GM23248 (cell line): ENCODE measurements at regions not wholly inside any gene's neighbourhood (a gene's known extent, or its start where the extent isn't known, plus 50 kb on each side); places are given as distances from the start of the nearest gene placed in this dataset.

Source experiments
- DNase-seq: peaks from one replicate; pipeline ENCODE4 v3.0.0-alpha.2; 2015
- H2AFZ ChIP-seq: fragments of 200-600 bp; sonication (generic); 2 replicates; pipeline ENCODE4 v1.6.1; 2016; ENCODE audit warnings: antibody characterized with exemption
- H3F3A ChIP-seq: fragments of 200-600 bp; sonication (generic); 2 replicates; pipeline ENCODE4 v1.6.1; 2016; ENCODE audit warnings: mild to moderate bottlenecking, antibody characterized with exemption, mixed run types; ENCODE audit not compliant: insufficient read depth
- H3K27ac ChIP-seq: fragments of 200-600 bp; sonication (generic); 2 replicates; pipeline ENCODE4 v1.5.1; 2016; ENCODE audit warnings: mild to moderate bottlenecking
- H3K27me3 ChIP-seq: fragments of 200-600 bp; sonication (generic); replicated peaks from 2 replicates; pipeline ENCODE4 v1.6.1; 2016; ENCODE audit warnings: mild to moderate bottlenecking; ENCODE audit not compliant: insufficient read depth
- H3K36me3 ChIP-seq: fragments of 200-600 bp; sonication (generic); 2 replicates; pipeline ENCODE4 v1.6.1; 2016; ENCODE audit warnings: low read depth, mild to moderate bottlenecking
- H3K4me1 ChIP-seq: fragments of 200-600 bp; sonication (generic); 2 replicates; pipeline ENCODE4 v1.6.1; 2016; ENCODE audit warnings: mild to moderate bottlenecking; ENCODE audit not compliant: insufficient read depth
- H3K4me2 ChIP-seq: fragments of 200-600 bp; sonication (generic); one replicate; pipeline ENCODE4 v1.6.1; 2016; ENCODE audit warnings: mild to moderate bottlenecking; ENCODE audit not compliant: unreplicated experiment
- H3K4me3 ChIP-seq: fragments of 200-600 bp; sonication (generic); 2 replicates; pipeline ENCODE4 v1.5.1; 2016; ENCODE audit warnings: mild to moderate bottlenecking
- H3K79me2 ChIP-seq: fragments of 200-600 bp; sonication (generic); 2 replicates; pipeline ENCODE4 v1.6.1; 2016; ENCODE audit warnings: mild to moderate bottlenecking; ENCODE audit not compliant: insufficient read depth
- H3K9ac ChIP-seq: fragments of 200-600 bp; sonication (generic); 2 replicates; pipeline ENCODE4 v1.6.1; 2016; ENCODE audit warnings: mild to moderate bottlenecking
- H3K9me2 ChIP-seq: fragments of 200-600 bp; sonication (generic); 2 replicates; pipeline ENCODE4 v1.6.1; 2016; ENCODE audit warnings: mixed run types, mild to moderate bottlenecking, moderate library complexity; ENCODE audit not compliant: insufficient read depth
- H3K9me3 ChIP-seq: fragments of 200-600 bp; sonication (generic); one replicate; pipeline ENCODE4 v1.6.1; 2017; ENCODE audit warnings: low read depth
- H4K20me1 ChIP-seq: fragments of 200-600 bp; sonication (generic); 2 replicates; pipeline ENCODE4 v1.6.0; 2016; ENCODE audit not compliant: insufficient read depth
- EZH2 ChIP-seq: fragments of 200-600 bp; sonication (generic); IDR thresholded peaks from 2 replicates; pipeline ENCODE4 v1.6.1; 2018; ENCODE audit warnings: antibody characterized with exemption, mild to moderate bottlenecking; ENCODE audit not compliant: insufficient read depth, poor library complexity, severe bottlenecking
- EZH2phosphoT487 ChIP-seq: fragments of 200-600 bp; sonication (generic); IDR thresholded peaks from 2 replicates; pipeline ENCODE4 v1.6.1; 2018; ENCODE audit warnings: antibody characterized with exemption, moderate library complexity, mild to moderate bottlenecking, low read depth; ENCODE audit not compliant: insufficient read depth
- WGBS, 2 experiments: methylation state at CpG; one replicate each; pipeline ENCODE4 v1.1.6; 2015 to 2017; ENCODE audit warnings: low lambda C conversion rate in 2 of 2, low coverage in 1 of 2; ENCODE audit errors: missing lambda C conversion rate in 2 of 2; 5-methylcytosine and 5-hydroxymethylcytosine counted together
- in situ Hi-C: fragments of 300-500 bp; cut with MboI; formaldehyde crosslinking; loops from 2 replicates; pipeline ENCODE4 v1.15.0; 2020

DNA sequence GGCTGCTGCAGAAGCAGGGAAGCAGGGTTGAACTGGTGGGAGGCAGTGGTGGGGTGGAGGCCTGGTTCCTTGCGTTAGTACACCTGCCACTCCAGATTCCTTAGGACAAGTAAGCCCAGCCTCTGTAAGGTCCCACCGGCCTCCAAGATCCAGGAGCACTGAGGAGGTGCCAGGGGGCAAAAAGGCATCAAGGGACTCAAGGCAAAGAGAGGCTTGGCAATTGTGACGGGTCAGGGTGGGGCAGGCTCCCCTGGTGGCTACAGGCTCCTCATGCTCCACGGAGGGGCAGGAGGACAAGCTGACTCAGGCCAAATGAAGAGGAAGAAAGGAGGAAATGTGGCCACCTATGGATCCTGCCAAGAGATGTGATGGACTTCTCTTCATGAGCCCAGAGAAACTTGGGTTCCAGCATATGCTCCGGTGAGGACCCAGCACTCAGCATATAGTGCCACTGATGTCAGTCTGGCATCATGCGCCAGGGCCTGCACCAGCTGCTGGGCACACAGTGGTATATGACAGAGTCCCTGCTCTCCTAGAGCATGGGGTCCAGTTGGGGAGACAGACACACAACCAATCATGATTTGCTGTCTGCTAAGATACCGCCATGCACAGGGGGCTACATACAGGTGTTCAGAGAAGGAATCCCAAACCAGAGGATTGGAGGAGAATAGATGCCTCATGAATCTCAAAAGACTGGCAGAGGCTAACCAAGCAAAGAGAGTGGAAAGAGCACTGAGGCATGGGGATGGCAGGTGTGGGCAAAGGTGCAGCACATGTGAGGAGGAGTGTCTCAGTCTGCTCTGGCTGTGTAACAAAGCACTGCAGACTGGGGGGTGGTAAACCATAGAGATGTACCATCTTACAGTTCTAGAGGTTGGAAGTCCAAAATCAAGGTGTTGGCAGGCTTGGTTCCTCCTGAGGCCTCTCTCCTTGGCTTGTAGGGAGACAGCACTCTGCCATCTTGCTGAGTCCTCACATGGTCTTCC is 249.7 kb downstream of the RHOU start:
- Histone ChIP-seq H3F3A (no peaks in the 10 kb centered on the region), H3K79me2 (no peaks in the 10 kb centered on the region), H3K4me3 (no peak overlapping the region), H3K9me2 (no peaks in the 10 kb centered on the region), H3K36me3 (no peaks in the 10 kb centered on the region), H3K4me1 (no peaks in the 10 kb centered on the region), H3K4me2 (no peak overlapping the region), H3K27ac (no peak overlapping the region), H3K9me3 (no peaks in the 10 kb centered on the region), H2AFZ (no peak overlapping the region), H3K9ac (no peak overlapping the region), H3K27me3 (no peaks in the 10 kb centered on the region), H4K20me1 (no peaks in the 10 kb centered on the region)
- TF ChIP-seq EZH2 = no peak
- TF ChIP-seq EZH2phosphoT487 = no peak
- WGBS, 2 experiments = 73 to 78% methylated on average over 7 of the region's 7 CpGs
- in situ Hi-C loops = no loop called here
- DNase-seq = no peak

DNA sequence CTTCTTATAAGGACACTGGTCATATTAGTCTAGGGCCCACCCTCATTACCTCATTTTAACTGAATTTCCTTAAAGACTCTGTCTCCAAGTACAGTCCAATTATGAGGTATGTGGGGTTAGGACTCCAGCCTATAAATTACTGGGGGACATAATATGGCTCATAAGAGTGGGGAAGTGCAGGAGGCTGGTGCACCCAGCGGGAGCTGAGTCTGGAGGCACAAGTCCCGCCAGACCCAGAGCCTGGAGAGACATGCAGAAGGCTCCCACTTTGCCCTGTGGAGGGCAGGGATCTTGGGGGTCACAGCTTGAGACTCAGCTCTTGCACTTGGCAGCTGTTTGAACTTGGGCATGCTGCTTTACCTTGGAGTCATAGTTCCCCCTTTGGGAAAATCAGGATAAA is 250.4 kb downstream of the RHOU start:
- H3K4me2 ChIP-seq = no peak overlapping the region
- no peak for TF ChIP-seq EZH2phosphoT487
- TF ChIP-seq EZH2 = no peak
- no peak overlapping the region for H3K27ac ChIP-seq
- no peaks in the 10 kb centered on the region for H3F3A ChIP-seq
- H3K36me3 ChIP-seq = no peaks in the 10 kb centered on the region
- in situ Hi-C loops = no loop called here
- H3K9me3 ChIP-seq = no peaks in the 10 kb centered on the region
- H3K79me2 ChIP-seq = no peaks in the 10 kb centered on the region
- DNase-seq = no peak
- H2AFZ ChIP-seq = no peak overlapping the region
- 48 to 58% methylated on average over 2 of the region's 2 CpGs for WGBS, 2 experiments
- H3K4me1 ChIP-seq = no peaks in the 10 kb centered on the region
- no peak overlapping the region for H3K9ac ChIP-seq
- no peak overlapping the region for H3K4me3 ChIP-seq
- no peaks in the 10 kb centered on the region for H4K20me1 ChIP-seq
- H3K27me3 ChIP-seq = no peaks in the 10 kb centered on the region
- no peaks in the 10 kb centered on the region for H3K9me2 ChIP-seq

DNA sequence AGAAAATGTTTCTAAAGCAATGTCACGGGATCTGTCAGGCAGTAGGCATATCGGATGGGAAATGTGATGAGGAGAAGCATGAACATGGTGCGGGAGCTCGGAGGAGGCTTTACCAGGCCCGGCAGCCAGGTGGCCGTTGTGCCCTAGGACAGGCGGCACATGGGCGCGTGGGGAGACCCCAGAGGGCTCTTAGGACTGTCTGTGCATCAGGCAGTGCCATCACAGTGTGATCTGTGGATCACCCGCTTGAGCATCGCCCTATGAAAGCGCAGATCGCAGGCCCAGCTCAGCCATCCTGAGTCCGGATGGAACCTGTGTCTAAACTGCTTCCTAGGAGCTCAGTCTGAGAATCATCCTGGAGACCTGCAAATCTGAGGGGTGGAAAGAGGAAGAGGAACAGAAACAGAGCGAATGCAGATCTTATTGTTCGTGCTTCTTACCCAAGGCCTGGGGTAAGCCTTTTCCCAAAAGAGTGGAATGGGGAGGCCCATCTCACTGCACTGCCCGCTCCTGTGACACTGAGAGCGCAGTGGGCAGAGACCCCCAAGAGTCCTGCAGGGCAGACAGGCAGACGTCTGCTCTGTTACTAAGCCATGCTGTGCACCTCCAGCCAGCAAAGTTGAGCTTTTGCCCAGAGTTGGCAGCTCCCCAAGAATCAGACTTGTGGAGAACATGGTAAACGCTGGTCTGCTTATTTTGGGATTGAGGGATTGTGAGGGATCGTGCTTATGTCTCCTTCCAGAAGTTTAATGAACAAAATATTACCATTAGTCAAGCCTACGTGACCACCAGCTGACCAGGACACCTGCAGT is 251.0 kb downstream of the RHOU start:
- Histone ChIP-seq H3K27me3 (no peaks in the 10 kb centered on the region), H3K79me2 (no peaks in the 10 kb centered on the region), H3K9me3 (no peaks in the 10 kb centered on the region), H3K9ac (no peak overlapping the region), H3K4me1 (no peaks in the 10 kb centered on the region), H3K36me3 (no peaks in the 10 kb centered on the region), H3K27ac (no peak overlapping the region), H2AFZ (no peak overlapping the region), H3K4me3 (no peak overlapping the region), H3F3A (no peaks in the 10 kb centered on the region), H3K9me2 (no peaks in the 10 kb centered on the region), H4K20me1 (no peaks in the 10 kb centered on the region), H3K4me2 (no peak overlapping the region)
- in situ Hi-C loops = no loop called here
- TF ChIP-seq EZH2phosphoT487 (no peak), EZH2 (no peak)
- WGBS, 2 experiments = 78 to 79% methylated on average over 22 of the region's 22 CpGs
- peak; percentile 19 for DNase-seq

DNA sequence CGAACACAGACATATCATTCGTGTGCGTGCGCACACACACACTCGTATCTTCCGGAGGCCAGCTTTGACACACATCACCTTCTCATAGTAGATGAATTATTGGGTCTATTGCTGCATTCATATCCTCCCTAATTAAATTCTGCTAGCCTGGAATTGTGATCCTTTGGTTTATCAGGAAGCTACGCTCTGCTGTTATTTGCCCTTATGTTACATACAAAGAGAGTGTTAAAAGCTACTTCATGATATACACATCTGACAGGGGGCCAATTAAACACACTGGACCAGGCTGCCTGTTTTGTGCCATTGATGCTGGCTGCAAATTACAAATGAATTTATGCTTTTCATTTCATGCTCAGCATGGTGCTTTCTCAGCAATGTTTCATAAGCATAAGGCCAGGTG is 252.0 kb downstream of the RHOU start:
- Histone ChIP-seq H3K4me1 (no peaks in the 10 kb centered on the region), H3F3A (no peaks in the 10 kb centered on the region), H3K9me2 (no peaks in the 10 kb centered on the region), H4K20me1 (no peaks in the 10 kb centered on the region), H3K4me3 (no peak overlapping the region), H2AFZ (no peak overlapping the region), H3K36me3 (no peaks in the 10 kb centered on the region), H3K79me2 (no peaks in the 10 kb centered on the region), H3K27ac (no peak overlapping the region), H3K27me3 (no peaks in the 10 kb centered on the region), H3K9ac (no peak overlapping the region), H3K9me3 (no peaks in the 10 kb centered on the region), H3K4me2 (no peak overlapping the region)
- in situ Hi-C loops = no loop called here
- TF ChIP-seq EZH2phosphoT487 (no peak), EZH2 (no peak)
- DNase-seq = no peak
- WGBS, 2 experiments = 93 to 95% methylated on average over 7 of the region's 7 CpGs
